Neural progenitor cell (in vitro differentiated cells): ENCODE measurements at regions not wholly inside any gene's neighbourhood (a gene's known extent, or its start where the extent isn't known, plus 50 kb on each side); places are given as distances from the start of the nearest gene placed in this dataset.

Source experiments
- EZH2 ChIP-seq: fragments of 200-600 bp; sonication (generic); IDR thresholded peaks from 2 replicates; pipeline ENCODE4 v1.6.1; 2017; ENCODE audit warnings: antibody characterized with exemption, mild to moderate bottlenecking, moderate library complexity
- TF ChIP-seq, protein P1 (sequence below): fragments of 200-600 bp; sonication (generic); IDR thresholded peaks from 2 replicates; pipeline ENCODE4 v1.5.1; 2017; ENCODE audit warnings: antibody characterized with exemption, mild to moderate bottlenecking

DNA sequence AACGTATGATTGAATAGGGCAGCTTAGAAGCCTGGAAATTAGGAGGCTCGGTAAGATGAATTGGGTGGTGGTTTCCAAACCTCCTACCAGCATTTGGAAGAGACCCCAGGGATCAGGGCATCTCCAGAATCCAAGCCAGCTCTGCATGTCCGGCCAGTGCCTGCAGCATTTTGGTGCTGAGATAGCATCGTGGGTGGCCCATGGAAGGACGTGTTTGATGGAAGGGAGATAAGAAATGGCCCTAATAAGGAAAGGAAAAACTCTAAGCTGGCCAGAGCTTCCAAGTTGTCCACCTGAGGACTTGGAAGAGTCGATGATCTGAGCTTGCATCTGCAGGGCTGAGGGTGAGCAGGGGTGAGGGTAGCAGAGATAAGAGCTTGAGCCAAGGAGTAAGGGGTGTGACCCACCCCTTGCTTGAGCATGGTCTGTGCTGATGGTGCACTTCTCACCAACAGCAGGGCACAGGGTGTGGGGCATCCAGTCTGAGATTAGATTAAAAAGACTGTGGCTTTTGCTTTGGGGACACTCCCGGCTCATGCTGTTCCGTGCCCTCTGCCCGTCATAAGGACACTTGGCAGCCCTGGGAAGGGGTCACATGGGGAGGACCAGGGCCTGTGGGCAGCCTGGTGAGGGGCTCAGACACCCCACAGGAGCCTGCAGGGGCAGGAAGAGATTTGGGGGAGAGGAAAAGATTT is 213.2 kb downstream of the ERMARD start:
- TF ChIP-seq, protein P1, sequence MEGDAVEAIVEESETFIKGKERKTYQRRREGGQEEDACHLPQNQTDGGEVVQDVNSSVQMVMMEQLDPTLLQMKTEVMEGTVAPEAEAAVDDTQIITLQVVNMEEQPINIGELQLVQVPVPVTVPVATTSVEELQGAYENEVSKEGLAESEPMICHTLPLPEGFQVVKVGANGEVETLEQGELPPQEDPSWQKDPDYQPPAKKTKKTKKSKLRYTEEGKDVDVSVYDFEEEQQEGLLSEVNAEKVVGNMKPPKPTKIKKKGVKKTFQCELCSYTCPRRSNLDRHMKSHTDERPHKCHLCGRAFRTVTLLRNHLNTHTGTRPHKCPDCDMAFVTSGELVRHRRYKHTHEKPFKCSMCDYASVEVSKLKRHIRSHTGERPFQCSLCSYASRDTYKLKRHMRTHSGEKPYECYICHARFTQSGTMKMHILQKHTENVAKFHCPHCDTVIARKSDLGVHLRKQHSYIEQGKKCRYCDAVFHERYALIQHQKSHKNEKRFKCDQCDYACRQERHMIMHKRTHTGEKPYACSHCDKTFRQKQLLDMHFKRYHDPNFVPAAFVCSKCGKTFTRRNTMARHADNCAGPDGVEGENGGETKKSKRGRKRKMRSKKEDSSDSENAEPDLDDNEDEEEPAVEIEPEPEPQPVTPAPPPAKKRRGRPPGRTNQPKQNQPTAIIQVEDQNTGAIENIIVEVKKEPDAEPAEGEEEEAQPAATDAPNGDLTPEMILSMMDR: no peak
- no peak for TF ChIP-seq EZH2
